ENCODE measurements at regions not wholly inside any gene's neighbourhood (a gene's known extent, or its start where the extent isn't known, plus 50 kb on each side); places are given as distances from the start of the nearest gene placed in this dataset.

DNA sequence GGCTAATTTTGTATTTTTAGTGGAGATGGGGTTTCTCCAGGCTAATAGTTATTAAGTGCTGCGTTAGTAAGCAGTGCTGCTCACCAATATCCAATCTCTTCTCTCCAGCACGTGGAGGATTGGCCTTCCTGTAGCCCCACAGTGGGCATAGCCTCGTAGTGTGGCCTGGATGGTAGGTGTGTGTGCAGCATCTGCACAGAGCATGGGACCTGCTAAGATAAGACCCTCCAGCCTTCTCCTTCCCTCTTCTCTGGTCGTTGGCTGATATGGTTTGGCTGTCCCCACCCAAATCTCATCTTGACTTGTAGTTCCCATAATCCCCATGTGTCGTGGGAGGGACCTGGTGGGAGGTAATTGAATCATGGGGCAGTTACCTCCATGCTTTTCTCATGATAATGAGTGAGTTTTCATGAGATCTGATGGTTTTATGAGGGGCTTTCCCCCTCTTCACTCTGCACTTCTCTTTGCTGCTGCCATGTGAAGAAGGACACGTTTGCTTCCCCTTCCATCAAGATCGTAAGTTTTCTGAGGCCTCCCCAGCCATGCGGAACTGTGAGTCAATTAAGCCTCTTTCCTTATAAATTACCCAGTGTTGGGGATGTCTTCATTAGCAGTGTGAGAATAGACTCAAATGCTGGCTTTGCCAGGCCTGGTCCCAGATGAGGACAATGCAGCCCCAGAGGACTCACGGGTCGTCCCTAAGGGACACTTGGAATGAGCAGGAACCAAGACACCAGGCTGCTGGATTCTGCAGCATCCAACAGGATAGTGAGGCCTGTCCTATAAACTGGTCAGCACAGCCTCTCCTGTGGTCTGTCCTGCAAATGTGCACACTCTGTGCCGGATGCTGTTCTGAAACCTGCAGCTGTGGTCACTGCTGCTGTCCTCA, 63.4 kb upstream of the AFDN start:
- Histone ChIP-seq H3K36me3 (ENCODE audit: control insufficient read depth in 3 of 3, insufficient read depth in 2 of 3, low read depth in 1 of 3, low read length in 3 of 3) (no peaks in the 10 kb centered on the region), H3K27me3 (ENCODE audit: control insufficient read depth in 3 of 3, insufficient read depth in 3 of 3, low read length in 3 of 3) (peaks cover 0 to 4% (median 0%) of the 10 kb centered on the region in 3 donors), H3K4me3 (ENCODE audit: low read depth in 1 of 3, low read length in 3 of 3) (no peak overlapping the region), H3K9me3 (ENCODE audit: control insufficient read depth in 2 of 2, insufficient read depth in 1 of 2, low read depth in 1 of 2, low read length in 1 of 2) (no peaks in the 10 kb centered on the region), H3K27ac (ENCODE audit: low read depth in 1 of 3, low read length in 2 of 3) (no peak overlapping the region), H3K4me1 (ENCODE audit: control insufficient read depth in 3 of 3, insufficient read depth in 2 of 3, low read depth in 1 of 3, low read length in 2 of 3) (peaks cover 0 to 20% (median 0%) of the 10 kb centered on the region in 3 donors)
- DNase-seq (no peak), FAIRE-seq (no peak)
- WGBS, 3 donors = 86 to 91% (median 88%) methylated on average over 11 of the region's 11 CpGs

DNA sequence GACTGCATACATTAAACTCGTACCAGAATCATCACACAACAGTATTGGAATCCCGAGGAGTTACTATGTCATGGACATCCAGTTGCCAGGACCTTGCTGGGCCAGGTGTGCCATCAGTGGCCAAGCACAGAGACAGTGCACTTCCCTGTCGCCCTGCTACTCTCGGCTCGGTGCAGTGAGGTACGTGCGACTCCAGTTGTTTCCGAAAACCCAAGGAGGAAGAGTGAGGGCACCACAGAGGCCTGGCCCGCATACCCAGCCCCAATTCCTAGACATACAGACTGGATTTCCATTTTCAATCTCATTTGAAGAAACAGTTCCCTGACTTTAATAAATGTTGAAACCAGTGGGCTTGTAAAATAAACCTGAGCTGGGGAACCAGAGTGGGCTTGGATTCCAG, 62.5 kb upstream of the AFDN start:
- FAIRE-seq = no peak
- no peak overlapping the region for H3K4me3 ChIP-seq (ENCODE audit: low read depth in 1 of 3, low read length in 3 of 3)
- no peak overlapping the region for H3K27ac ChIP-seq (ENCODE audit: low read depth in 1 of 3, low read length in 2 of 3)
- peaks cover 0 to 20% (median 0%) of the 10 kb centered on the region in 3 donors for H3K4me1 ChIP-seq (ENCODE audit: control insufficient read depth in 3 of 3, insufficient read depth in 2 of 3, low read depth in 1 of 3, low read length in 2 of 3)
- WGBS, 3 donors = 90 to 94% (median 93%) methylated on average over 9 of the region's 9 CpGs
- peaks cover 0 to 4% (median 0%) of the 10 kb centered on the region in 3 donors for H3K27me3 ChIP-seq (ENCODE audit: control insufficient read depth in 3 of 3, insufficient read depth in 3 of 3, low read length in 3 of 3)
- no peaks in the 10 kb centered on the region for H3K36me3 ChIP-seq (ENCODE audit: control insufficient read depth in 3 of 3, insufficient read depth in 2 of 3, low read depth in 1 of 3, low read length in 3 of 3)
- no peak for DNase-seq
- no peaks in the 10 kb centered on the region for H3K9me3 ChIP-seq (ENCODE audit: control insufficient read depth in 2 of 2, insufficient read depth in 1 of 2, low read depth in 1 of 2, low read length in 1 of 2)

DNA sequence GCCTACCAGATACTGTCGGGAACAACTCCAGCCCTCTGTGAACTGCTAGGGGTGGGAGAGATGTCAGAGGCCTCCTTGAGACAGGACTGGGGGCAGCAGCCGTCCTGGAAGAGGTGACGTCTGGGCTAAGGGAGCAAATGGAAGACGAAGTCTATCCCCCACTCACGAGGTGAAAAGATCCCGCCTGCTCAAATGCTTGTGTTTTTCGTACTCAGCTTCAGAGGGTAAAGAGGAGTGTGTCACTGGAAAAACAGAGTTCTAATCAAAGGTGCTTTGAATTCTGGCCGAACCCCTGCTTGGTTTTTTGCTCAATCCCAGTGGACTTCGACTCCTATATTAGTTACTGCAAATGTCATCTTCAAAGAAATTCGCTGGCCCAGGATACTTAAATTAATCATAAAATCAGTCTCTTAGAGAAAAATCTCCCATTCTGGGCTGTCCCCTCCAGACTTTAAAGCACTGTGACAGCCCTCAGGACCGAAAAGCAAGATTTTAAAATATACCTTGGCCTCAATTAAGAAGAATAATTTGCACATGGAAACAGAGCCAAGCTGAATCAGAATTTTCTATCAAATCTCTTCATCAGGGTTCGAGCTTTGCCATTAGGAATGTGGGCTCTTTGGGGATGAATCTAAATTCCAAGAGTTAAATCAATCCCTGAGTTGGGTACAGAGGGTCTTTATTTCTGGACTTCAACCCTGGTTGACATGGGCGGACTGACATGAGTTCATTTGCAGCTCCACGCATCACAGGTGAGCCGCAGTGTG, 61.8 kb upstream of the AFDN start:
- Histone ChIP-seq H3K27ac (ENCODE audit: low read depth in 1 of 3, low read length in 2 of 3) (no peak overlapping the region), H3K9me3 (ENCODE audit: control insufficient read depth in 2 of 2, insufficient read depth in 1 of 2, low read depth in 1 of 2, low read length in 1 of 2) (no peaks in the 10 kb centered on the region), H3K4me3 (ENCODE audit: low read depth in 1 of 3, low read length in 3 of 3) (no peak overlapping the region), H3K36me3 (ENCODE audit: control insufficient read depth in 3 of 3, insufficient read depth in 2 of 3, low read depth in 1 of 3, low read length in 3 of 3) (no peaks in the 10 kb centered on the region), H3K4me1 (ENCODE audit: control insufficient read depth in 3 of 3, insufficient read depth in 2 of 3, low read depth in 1 of 3, low read length in 2 of 3) (peaks cover 0 to 20% (median 0%) of the 10 kb centered on the region in 3 donors), H3K27me3 (ENCODE audit: control insufficient read depth in 3 of 3, insufficient read depth in 3 of 3, low read length in 3 of 3) (peaks cover 0 to 4% (median 0%) of the 10 kb centered on the region in 3 donors)
- no peak for FAIRE-seq
- DNase-seq = no peak
- WGBS, 3 donors = 68 to 83% (median 73%) methylated on average over 15 of the region's 15 CpGs

DNA sequence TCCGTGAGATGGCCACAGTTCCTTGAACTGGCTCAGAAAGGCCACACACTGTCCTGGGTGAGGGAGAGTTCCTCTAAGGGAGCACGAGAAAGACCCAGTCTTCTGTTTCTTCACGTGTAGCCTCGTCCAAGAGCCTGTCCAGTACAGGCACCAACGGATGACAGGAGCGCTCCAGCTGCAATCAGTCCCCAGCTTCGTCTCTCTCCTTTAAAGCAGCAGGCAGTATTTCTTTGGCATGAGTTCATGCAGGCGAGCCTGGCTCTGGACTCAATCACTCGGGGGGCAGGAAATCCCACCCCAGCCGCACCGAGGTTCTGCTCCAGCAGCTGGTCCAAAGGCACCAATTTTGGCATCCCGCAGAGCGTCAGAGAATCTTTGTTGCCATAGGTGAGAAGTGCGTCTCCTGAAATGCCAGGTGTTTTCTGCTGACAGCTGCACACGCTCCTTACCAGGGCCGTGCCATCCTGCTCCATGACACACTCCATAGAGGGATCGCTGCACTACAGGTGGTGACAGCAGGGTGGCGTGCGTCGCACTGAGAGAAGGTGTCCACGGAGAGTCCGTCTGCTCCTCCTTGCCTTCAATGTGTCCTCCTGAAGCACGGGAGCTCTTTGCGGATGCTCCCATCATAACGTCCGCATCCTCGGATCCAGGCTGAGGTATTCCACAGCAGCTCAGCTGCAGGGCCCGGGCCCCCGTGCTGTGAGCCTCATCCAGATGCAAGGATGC, 59.6 kb upstream of the AFDN start:
- peaks cover 0 to 4% (median 0%) of the 10 kb centered on the region in 3 donors for H3K27me3 ChIP-seq (ENCODE audit: control insufficient read depth in 3 of 3, insufficient read depth in 3 of 3, low read length in 3 of 3)

DNA sequence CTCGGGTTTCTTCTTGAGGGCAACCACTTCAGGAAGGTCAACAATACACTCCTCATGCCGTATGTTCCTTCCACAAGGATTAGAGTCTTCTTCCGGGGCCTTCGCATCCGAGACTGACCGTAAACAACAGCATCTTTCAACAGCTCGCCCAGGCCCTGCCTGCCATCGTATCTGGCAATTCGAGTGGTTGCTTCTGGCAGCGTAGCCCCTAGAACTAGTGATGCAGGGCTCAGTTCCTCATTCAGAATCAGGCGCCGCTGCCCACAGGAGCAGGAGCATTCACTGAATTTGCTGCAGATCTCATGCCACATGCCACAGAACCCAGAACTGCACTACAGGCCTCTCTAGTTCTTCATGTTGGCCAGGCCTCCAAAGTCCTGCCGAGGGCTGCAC, 59.0 kb upstream of the AFDN start:
- FAIRE-seq = no peak
- Histone ChIP-seq H3K4me3 (ENCODE audit: low read depth in 1 of 3, low read length in 3 of 3) (no peak overlapping the region), H3K27me3 (ENCODE audit: control insufficient read depth in 3 of 3, insufficient read depth in 3 of 3, low read length in 3 of 3) (peaks cover 0 to 4% (median 0%) of the 10 kb centered on the region in 3 donors), H3K36me3 (ENCODE audit: control insufficient read depth in 3 of 3, insufficient read depth in 2 of 3, low read depth in 1 of 3, low read length in 3 of 3) (no peaks in the 10 kb centered on the region), H3K9me3 (ENCODE audit: control insufficient read depth in 2 of 2, insufficient read depth in 1 of 2, low read depth in 1 of 2, low read length in 1 of 2) (no peaks in the 10 kb centered on the region), H3K4me1 (ENCODE audit: control insufficient read depth in 3 of 3, insufficient read depth in 2 of 3, low read depth in 1 of 3, low read length in 2 of 3) (peaks cover 0 to 7% (median 0%) of the 10 kb centered on the region in 3 donors), H3K27ac (ENCODE audit: low read depth in 1 of 3, low read length in 2 of 3) (no peak overlapping the region)
- WGBS, 3 donors = 85 to 93% (median 85%) methylated on average over 13 of the region's 13 CpGs
- DNase-seq = no peak

More for the DNA sequence above, 59.6 kb upstream of the AFDN start:
- no peak for FAIRE-seq
- Histone ChIP-seq H3K4me1 (ENCODE audit: control insufficient read depth in 3 of 3, insufficient read depth in 2 of 3, low read depth in 1 of 3, low read length in 2 of 3) (peaks cover 0 to 7% (median 0%) of the 10 kb centered on the region in 3 donors), H3K9me3 (ENCODE audit: control insufficient read depth in 2 of 2, insufficient read depth in 1 of 2, low read depth in 1 of 2, low read length in 1 of 2) (no peaks in the 10 kb centered on the region), H3K4me3 (ENCODE audit: low read depth in 1 of 3, low read length in 3 of 3) (no peak overlapping the region), H3K27ac (ENCODE audit: low read depth in 1 of 3, low read length in 2 of 3) (no peak overlapping the region), H3K36me3 (ENCODE audit: control insufficient read depth in 3 of 3, insufficient read depth in 2 of 3, low read depth in 1 of 3, low read length in 3 of 3) (no peaks in the 10 kb centered on the region)
- 77 to 87% (median 81%) methylated on average over 29 of the region's 29 CpGs for WGBS, 3 donors
- no peak for DNase-seq

DNA sequence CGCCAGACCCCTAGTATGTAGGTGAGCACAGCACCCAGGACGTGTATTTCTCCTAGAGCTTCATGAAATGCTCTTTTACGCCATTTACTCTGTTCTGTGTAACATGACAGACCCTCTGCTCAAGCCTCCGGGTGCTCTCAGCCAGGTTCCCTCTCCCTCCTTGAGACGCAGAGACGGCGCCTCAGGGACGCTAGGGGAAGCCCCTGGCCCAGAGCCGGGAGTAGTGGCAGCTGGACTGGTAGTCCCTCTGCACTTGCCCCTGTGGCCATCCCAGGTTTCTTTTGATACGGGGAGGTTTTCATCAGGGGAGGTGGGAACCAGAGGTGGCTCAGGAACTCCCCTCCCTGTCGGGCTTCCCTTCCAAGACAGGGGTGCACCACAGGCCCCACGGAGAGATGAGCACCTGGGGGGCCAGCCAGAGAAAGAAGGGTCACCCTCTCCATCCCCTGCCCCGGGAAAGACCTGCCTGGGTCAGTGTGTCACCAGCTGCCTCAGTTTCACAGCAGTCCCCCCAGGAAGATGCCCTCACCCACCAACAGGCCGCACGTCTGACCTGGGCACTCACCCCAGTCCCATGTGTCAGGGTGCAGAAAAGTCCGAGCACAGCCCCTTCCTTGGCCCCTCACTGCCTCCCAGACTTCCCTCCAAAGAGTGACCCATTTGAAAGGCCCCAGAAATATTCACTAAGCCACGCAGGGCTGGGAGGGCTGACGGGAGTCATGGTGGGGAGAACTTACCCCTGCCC, 58.1 kb upstream of the AFDN start:
- no peaks in the 10 kb centered on the region for H3K36me3 ChIP-seq (ENCODE audit: control insufficient read depth in 3 of 3, insufficient read depth in 2 of 3, low read depth in 1 of 3, low read length in 3 of 3)
- peaks cover 0 to 7% (median 0%) of the 10 kb centered on the region in 3 donors for H3K4me1 ChIP-seq (ENCODE audit: control insufficient read depth in 3 of 3, insufficient read depth in 2 of 3, low read depth in 1 of 3, low read length in 2 of 3)
- peaks cover 0 to 4% (median 0%) of the 10 kb centered on the region in 3 donors for H3K27me3 ChIP-seq (ENCODE audit: control insufficient read depth in 3 of 3, insufficient read depth in 3 of 3, low read length in 3 of 3)
- no peak for FAIRE-seq
- WGBS, 3 donors = 88 to 94% (median 93%) methylated on average over 18 of the region's 18 CpGs
- no peak for DNase-seq
- no peak overlapping the region for H3K27ac ChIP-seq (ENCODE audit: low read depth in 1 of 3, low read length in 2 of 3)
- no peak overlapping the region for H3K4me3 ChIP-seq (ENCODE audit: low read depth in 1 of 3, low read length in 3 of 3)
- no peaks in the 10 kb centered on the region for H3K9me3 ChIP-seq (ENCODE audit: control insufficient read depth in 2 of 2, insufficient read depth in 1 of 2, low read depth in 1 of 2, low read length in 1 of 2)

DNA sequence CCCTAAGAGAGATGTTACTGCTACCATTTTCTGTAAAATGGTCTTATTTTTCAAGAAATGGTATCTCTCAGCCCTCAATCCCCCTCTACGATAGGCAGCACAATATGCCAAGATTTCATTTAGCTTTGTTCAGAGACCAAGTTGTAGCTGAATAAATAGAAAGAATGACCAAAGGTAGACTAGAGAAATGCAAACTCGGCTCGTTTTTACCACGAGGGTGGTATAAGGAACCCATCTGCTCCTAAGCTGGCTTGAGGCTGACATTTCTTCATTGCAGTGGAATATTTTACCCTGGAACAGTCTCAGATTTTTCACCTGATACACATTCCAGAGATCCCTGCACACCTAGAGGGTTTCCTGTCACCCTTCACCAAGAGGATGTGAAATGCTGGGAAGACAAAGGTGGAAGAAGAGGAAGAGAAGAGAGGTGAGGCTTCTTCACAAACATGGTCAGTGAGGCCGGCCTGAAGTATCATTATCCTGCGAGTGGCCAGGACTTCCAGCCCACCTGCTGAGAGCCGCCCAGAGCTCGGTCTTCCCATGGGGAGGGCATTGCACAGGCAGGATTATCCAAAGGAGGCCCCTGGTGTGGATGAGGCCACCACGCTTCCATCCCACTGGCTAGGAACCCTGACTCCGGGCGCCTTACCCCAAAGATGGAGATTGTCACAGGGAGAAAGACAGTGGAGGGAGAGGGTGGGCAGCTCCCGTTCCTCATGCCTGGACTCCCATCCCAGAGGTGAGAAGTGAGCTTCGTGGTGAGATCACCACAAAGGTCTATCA, 57.1 kb upstream of the AFDN start:
- DNase-seq (no peak), FAIRE-seq (no peak)
- Histone ChIP-seq H3K27ac (ENCODE audit: low read depth in 1 of 3, low read length in 2 of 3) (no peak overlapping the region), H3K27me3 (ENCODE audit: control insufficient read depth in 3 of 3, insufficient read depth in 3 of 3, low read length in 3 of 3) (peaks cover 0 to 4% (median 0%) of the 10 kb centered on the region in 3 donors), H3K4me1 (ENCODE audit: control insufficient read depth in 3 of 3, insufficient read depth in 2 of 3, low read depth in 1 of 3, low read length in 2 of 3) (peaks cover 0 to 7% (median 0%) of the 10 kb centered on the region in 3 donors), H3K9me3 (ENCODE audit: control insufficient read depth in 2 of 2, insufficient read depth in 1 of 2, low read depth in 1 of 2, low read length in 1 of 2) (no peaks in the 10 kb centered on the region), H3K36me3 (ENCODE audit: control insufficient read depth in 3 of 3, insufficient read depth in 2 of 3, low read depth in 1 of 3, low read length in 3 of 3) (no peaks in the 10 kb centered on the region), H3K4me3 (ENCODE audit: low read depth in 1 of 3, low read length in 3 of 3) (no peak overlapping the region)
- WGBS, 3 donors = 88 to 92% (median 91%) methylated on average over 13 of the region's 13 CpGs

Measured in small intestine (tissue), 7 donors.